ENCODE measurements at regions not wholly inside any gene's neighbourhood (a gene's known extent, or its start where the extent isn't known, plus 50 kb on each side); places are given as distances from the start of the nearest gene placed in this dataset.

DNA sequence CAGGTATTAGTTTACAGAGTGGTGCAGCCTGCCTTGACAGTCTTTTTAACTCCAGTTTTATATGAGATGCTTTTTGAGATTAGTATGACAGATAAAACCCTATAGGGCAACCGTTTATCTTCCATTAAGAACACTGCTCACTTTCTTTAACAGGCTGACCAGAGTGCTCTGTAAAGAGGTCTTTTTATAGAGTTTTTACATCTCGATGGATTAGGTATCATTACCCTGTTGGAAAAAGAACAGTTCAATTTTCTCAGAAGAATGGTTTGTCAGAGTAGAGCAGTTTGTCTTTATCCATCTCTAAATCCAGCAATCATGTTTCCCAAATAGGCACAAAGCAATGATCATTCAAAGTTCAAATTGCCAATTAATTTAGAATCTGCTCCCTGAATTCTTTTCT, 395.2 kb upstream of the ARGLU1 start:
- no peak for DNase-seq (ENCODE audit: low spot score in 2 of 2)
- no peaks in the 10 kb centered on the region for H3K9me3 ChIP-seq
- no peaks in the 10 kb centered on the region for H3K4me1 ChIP-seq
- H3K4me3 ChIP-seq: no peak overlapping the region
- no peak overlapping the region for H3K27ac ChIP-seq
- no peaks in the 10 kb centered on the region for H3K36me3 ChIP-seq
- no peaks in the 10 kb centered on the region for H3K27me3 ChIP-seq
- TF ChIP-seq EP300 (IDR thresholded peaks at IDR 0.05): no peak
- TF ChIP-seq POLR2A (IDR thresholded peaks at IDR 0.05): no peak
- TF ChIP-seq, protein P1, sequence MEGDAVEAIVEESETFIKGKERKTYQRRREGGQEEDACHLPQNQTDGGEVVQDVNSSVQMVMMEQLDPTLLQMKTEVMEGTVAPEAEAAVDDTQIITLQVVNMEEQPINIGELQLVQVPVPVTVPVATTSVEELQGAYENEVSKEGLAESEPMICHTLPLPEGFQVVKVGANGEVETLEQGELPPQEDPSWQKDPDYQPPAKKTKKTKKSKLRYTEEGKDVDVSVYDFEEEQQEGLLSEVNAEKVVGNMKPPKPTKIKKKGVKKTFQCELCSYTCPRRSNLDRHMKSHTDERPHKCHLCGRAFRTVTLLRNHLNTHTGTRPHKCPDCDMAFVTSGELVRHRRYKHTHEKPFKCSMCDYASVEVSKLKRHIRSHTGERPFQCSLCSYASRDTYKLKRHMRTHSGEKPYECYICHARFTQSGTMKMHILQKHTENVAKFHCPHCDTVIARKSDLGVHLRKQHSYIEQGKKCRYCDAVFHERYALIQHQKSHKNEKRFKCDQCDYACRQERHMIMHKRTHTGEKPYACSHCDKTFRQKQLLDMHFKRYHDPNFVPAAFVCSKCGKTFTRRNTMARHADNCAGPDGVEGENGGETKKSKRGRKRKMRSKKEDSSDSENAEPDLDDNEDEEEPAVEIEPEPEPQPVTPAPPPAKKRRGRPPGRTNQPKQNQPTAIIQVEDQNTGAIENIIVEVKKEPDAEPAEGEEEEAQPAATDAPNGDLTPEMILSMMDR (IDR thresholded peaks at IDR 0.05): no peak
- no peak for TF ChIP-seq POLR2AphosphoS5 (IDR thresholded peaks at IDR 0.05)
- WGBS: 51% methylated on average over 2 of the region's 2 CpGs

- H3K27me3 ChIP-seq: no peaks in the 10 kb centered on the region
- H3K36me3 ChIP-seq: no peaks in the 10 kb centered on the region
- 67% methylated on average over 2 of the region's 2 CpGs for WGBS
- no peak overlapping the region for H3K27ac ChIP-seq
- no peak overlapping the region for H3K4me3 ChIP-seq
- H3K4me1 ChIP-seq: no peaks in the 10 kb centered on the region
- no peak for TF ChIP-seq EP300 (IDR thresholded peaks at IDR 0.05)
- TF ChIP-seq POLR2AphosphoS5 (IDR thresholded peaks at IDR 0.05): no peak
- TF ChIP-seq POLR2A (IDR thresholded peaks at IDR 0.05): no peak
- TF ChIP-seq, protein P1 (IDR thresholded peaks at IDR 0.05): no peak
- no peak for DNase-seq (ENCODE audit: low spot score in 2 of 2)
- H3K9me3 ChIP-seq: no peaks in the 10 kb centered on the region
These were observed 393.7 kb upstream of the ARGLU1 start for GRCh38 chr13:106961651-106962050.

DNA sequence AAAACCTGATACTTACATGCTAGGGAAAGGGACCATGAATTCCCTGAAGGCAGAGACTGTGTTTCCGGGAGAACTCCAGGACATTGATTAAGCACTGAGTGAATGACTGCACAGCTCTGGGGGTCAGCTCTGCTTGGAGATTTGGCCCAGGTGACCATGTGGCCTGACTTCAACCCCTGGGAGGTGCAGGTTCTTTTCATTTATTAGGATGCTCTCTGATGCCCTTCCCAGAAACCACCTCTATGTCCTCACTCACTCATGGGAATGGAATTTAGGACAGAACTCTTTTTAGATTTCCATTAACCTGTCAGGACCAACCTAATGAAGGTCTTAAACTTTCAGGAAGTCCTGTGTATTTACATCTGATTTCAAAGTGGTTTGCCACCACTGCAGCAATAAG, 393.3 kb upstream of the ARGLU1 start:
- no peaks in the 10 kb centered on the region for H3K4me1 ChIP-seq
- no peaks in the 10 kb centered on the region for H3K27me3 ChIP-seq
- 86% methylated on average over 1 of the region's 1 CpG for WGBS
- no peak for DNase-seq (ENCODE audit: low spot score in 2 of 2)
- TF ChIP-seq POLR2AphosphoS5 (IDR thresholded peaks at IDR 0.05) (no peak), POLR2A (IDR thresholded peaks at IDR 0.05) (no peak), EP300 (IDR thresholded peaks at IDR 0.05) (no peak)
- TF ChIP-seq, protein P1 (IDR thresholded peaks at IDR 0.05): no peak
- no peak overlapping the region for H3K27ac ChIP-seq
- no peak overlapping the region for H3K4me3 ChIP-seq
- no peaks in the 10 kb centered on the region for H3K9me3 ChIP-seq
- no peaks in the 10 kb centered on the region for H3K36me3 ChIP-seq

GRCh38 chr13:106958621-106959048, 390.7 kb upstream of the ARGLU1 start:
- WGBS: 77% methylated on average over 3 of the region's 3 CpGs
- no peak overlapping the region for H3K4me3 ChIP-seq
- no peaks in the 10 kb centered on the region for H3K4me1 ChIP-seq
- no peak for TF ChIP-seq POLR2A (IDR thresholded peaks at IDR 0.05)
- no peak for TF ChIP-seq EP300 (IDR thresholded peaks at IDR 0.05)
- TF ChIP-seq, protein P1 (IDR thresholded peaks at IDR 0.05): no peak
- no peak for TF ChIP-seq POLR2AphosphoS5 (IDR thresholded peaks at IDR 0.05)
- DNase-seq (ENCODE audit: low spot score in 2 of 2): no peak
- H3K27ac ChIP-seq: no peak overlapping the region
- no peaks in the 10 kb centered on the region for H3K36me3 ChIP-seq
- no peaks in the 10 kb centered on the region for H3K9me3 ChIP-seq
- no peaks in the 10 kb centered on the region for H3K27me3 ChIP-seq

- WGBS: 88% methylated on average over 3 of the region's 3 CpGs
- Histone ChIP-seq H3K9me3 (no peaks in the 10 kb centered on the region), H3K27ac (no peak overlapping the region), H3K4me3 (no peak overlapping the region), H3K4me1 (no peaks in the 10 kb centered on the region), H3K36me3 (no peaks in the 10 kb centered on the region), H3K27me3 (no peaks in the 10 kb centered on the region)
- TF ChIP-seq POLR2AphosphoS5 (IDR thresholded peaks at IDR 0.05): no peak
- TF ChIP-seq POLR2A (IDR thresholded peaks at IDR 0.05): no peak
- no peak for TF ChIP-seq EP300 (IDR thresholded peaks at IDR 0.05)
- TF ChIP-seq, protein P1 (IDR thresholded peaks at IDR 0.05): no peak
- DNase-seq (ENCODE audit: low spot score in 2 of 2): no peak
These were observed 374.6 kb upstream of the ARGLU1 start for GRCh38 chr13:106942563-106942962.
